CD14-positive monocyte (primary cell): ENCODE measurements at regions not wholly inside any gene's neighbourhood (a gene's known extent, or its start where the extent isn't known, plus 50 kb on each side); places are given as distances from the start of the nearest gene placed in this dataset.

Experiments used
- DNase-seq, 3 donors: peaks; one replicate each; pipeline ENCODE4 v3.0.0-alpha.2; 2011 to 2022
- H2AFZ ChIP-seq: 2 replicates; pipeline ENCODE4 v1.6.0; 2012; ENCODE audit warnings: mild to moderate bottlenecking, low read depth, low read length, inconsistent platforms; ENCODE audit not compliant: insufficient read depth, poor library complexity, severe bottlenecking
- H3K27ac ChIP-seq, 2 donors: 1 replicate in 1 of 2; 2 replicates in 1 of 2; pipeline ENCODE4 v1.5.1; 2012 to 2013; ENCODE audit warnings: low read length in 2 of 2, control low read depth in 1 of 2, inconsistent platforms in 1 of 2, low read depth in 1 of 2, mild to moderate bottlenecking in 1 of 2
- H3K27me3 ChIP-seq, 2 donors: one replicate each; pipeline versions ENCODE4 v1.6.0 to v1.6.1; 2011 to 2013; ENCODE audit warnings: low read length in 2 of 2; ENCODE audit not compliant: control insufficient read depth in 2 of 2, insufficient read depth in 2 of 2
- H3K36me3 ChIP-seq, 2 donors: replicated peaks in 1 of 2; 1 replicate in 1 of 2; 2 replicates in 1 of 2; pipeline versions ENCODE4 v1.5.1 to v1.6.1; 2012 to 2013; ENCODE audit warnings: low read length in 2 of 2, control low read depth in 1 of 2, inconsistent platforms in 1 of 2, mild to moderate bottlenecking in 1 of 2; ENCODE audit not compliant: insufficient read depth in 2 of 2, control insufficient read depth in 1 of 2
- H3K4me1 ChIP-seq, 2 donors: 1 replicate in 1 of 2; 2 replicates in 1 of 2; pipeline versions ENCODE4 v1.5.1 to v1.6.1; 2012 to 2013; ENCODE audit warnings: low read length in 2 of 2, control low read depth in 1 of 2, inconsistent platforms in 1 of 2, mild to moderate bottlenecking in 1 of 2, moderate library complexity in 1 of 2; ENCODE audit not compliant: insufficient read depth in 2 of 2, control insufficient read depth in 1 of 2
- H3K4me2 ChIP-seq: replicated peaks from 2 replicates; pipeline ENCODE3; 2012; ENCODE audit warnings: low read length, moderate library complexity, mild to moderate bottlenecking; ENCODE audit not compliant: poor library complexity, severe bottlenecking; ENCODE audit errors: extremely low read depth
- H3K4me3 ChIP-seq, 3 experiments: fragments of 200-600 bp in 1 of 3; sonication (generic) in 1 of 3; replicated peaks in 1 of 3; 1 replicate in 2 of 3; 2 replicates in 1 of 3; pipeline ENCODE4 v1.5.1; 2011 to 2013; ENCODE audit warnings: low read length in 3 of 3, mild to moderate bottlenecking in 3 of 3, control low read depth in 2 of 3, low read depth in 2 of 3, inconsistent platforms in 1 of 3, moderate library complexity in 1 of 3
- H3K79me2 ChIP-seq: 2 replicates; pipeline ENCODE4 v1.6.0; 2012; ENCODE audit warnings: mild to moderate bottlenecking, control low read depth, inconsistent platforms, low read length, moderate library complexity; ENCODE audit not compliant: insufficient read depth
- H3K9ac ChIP-seq: 2 replicates; pipeline ENCODE4 v1.6.0; 2017; ENCODE audit warnings: low read length, mild to moderate bottlenecking; ENCODE audit not compliant: insufficient read depth, poor library complexity, severe bottlenecking
- H3K9me3 ChIP-seq, 2 donors: replicated peaks in 1 of 2; 1 replicate in 1 of 2; 2 replicates in 1 of 2; pipeline versions ENCODE4 v1.5.1 to v1.6.1; 2012 to 2013; ENCODE audit warnings: low read length in 2 of 2, control low read depth in 1 of 2; ENCODE audit not compliant: control insufficient read depth in 1 of 2, insufficient read depth in 1 of 2
- H4K20me1 ChIP-seq: 2 replicates; pipeline ENCODE4 v1.6.0; 2012; ENCODE audit warnings: mild to moderate bottlenecking, low read length, control low read depth, moderate library complexity; ENCODE audit not compliant: insufficient read depth
- H3K27ac Mint-ChIP-seq, 7 donors: one replicate each; pipeline ENCODE4 v1.8.0; 2020; ENCODE audit warnings: mild to moderate bottlenecking in 7 of 7, mixed read lengths in 7 of 7, moderate library complexity in 6 of 7, inconsistent platforms in 2 of 7
- H3K27me3 Mint-ChIP-seq, 3 donors: one replicate each; pipeline ENCODE4 v1.8.0; 2021 to 2022; ENCODE audit warnings: low read depth in 3 of 3, mild to moderate bottlenecking in 3 of 3, mixed read lengths in 3 of 3, moderate library complexity in 3 of 3, inconsistent platforms in 1 of 3
- H3K36me3 Mint-ChIP-seq, 2 donors: one replicate each; pipeline ENCODE4 v1.8.0; 2020; ENCODE audit warnings: mixed read lengths in 2 of 2, inconsistent platforms in 1 of 2, mild to moderate bottlenecking in 1 of 2
- H3K4me1 Mint-ChIP-seq: one replicate; pipeline ENCODE4 v1.8.0; 2020; ENCODE audit warnings: mild to moderate bottlenecking, mixed read lengths
- H3K4me3 Mint-ChIP-seq, 2 donors: one replicate each; pipeline ENCODE4 v1.8.0; 2020; ENCODE audit warnings: mild to moderate bottlenecking in 2 of 2, mixed read lengths in 2 of 2, moderate library complexity in 1 of 2
- H3K9me3 Mint-ChIP-seq, 7 donors: one replicate each; pipeline ENCODE4 v1.8.0; 2020 to 2022; ENCODE audit warnings: mixed read lengths in 7 of 7, mild to moderate bottlenecking in 6 of 7, moderate library complexity in 6 of 7, inconsistent platforms in 2 of 7
- CTCF ChIP-seq: fragments of 200-600 bp; IDR thresholded peaks from one replicate; pipeline ENCODE4 v1.8.0; 2022; ENCODE audit warnings: antibody characterized with exemption, mild to moderate bottlenecking
- WGBS: methylation state at CpG from one replicate; pipeline ENCODE4 v1.1.5; 2013; ENCODE audit warnings: missing lambda C conversion rate; ENCODE audit not compliant: insufficient coverage; 5-methylcytosine and 5-hydroxymethylcytosine counted together
- intact Hi-C, 2 donors: fragments of 100-400 bp; cut with micrococcal nuclease; formaldehyde crosslinking; loops; one replicate each; pipeline versions ENCODE4 v1.15.0 to v1.15.1; 2023

GRCh38 chr6:51514748-51515402, 572.5 kb downstream of the PKHD1 start:
- WGBS = 100% methylated on average over 1 of the region's 1 CpG
- Mint-ChIP-seq H3K4me1 (no peaks in the 10 kb centered on the region), H3K27me3 (peaks cover 0 to 5% (median 0%) of the 10 kb centered on the region in 3 donors), H3K9me3 (peaks cover 0 to 4% (median 0%) of the 10 kb centered on the region in 7 donors), H3K36me3 (no peaks in the 10 kb centered on the region), H3K27ac (no peak overlapping the region), H3K4me3 (no peak overlapping the region)
- no peak overlapping the region for H3K27ac ChIP-seq
- no peaks in the 10 kb centered on the region for H3K27me3 ChIP-seq
- H3K4me2 ChIP-seq = no peak overlapping the region
- H3K4me1 ChIP-seq = no peaks in the 10 kb centered on the region
- no peak overlapping the region for H3K9ac ChIP-seq
- no peaks in the 10 kb centered on the region for H3K9me3 ChIP-seq
- DNase-seq = no peak
- no peak overlapping the region for H2AFZ ChIP-seq
- TF ChIP-seq CTCF = no peak
- intact Hi-C loops = no loop called here
- no peaks in the 10 kb centered on the region for H3K79me2 ChIP-seq
- no peaks in the 10 kb centered on the region for H3K36me3 ChIP-seq
- no peak overlapping the region for H3K4me3 ChIP-seq
- H4K20me1 ChIP-seq = no peaks in the 10 kb centered on the region

GRCh38 chr6:51526049-51526448, 561.4 kb downstream of the PKHD1 start:
- H3K4me1 ChIP-seq = no peaks in the 10 kb centered on the region
- no peaks in the 10 kb centered on the region for H3K79me2 ChIP-seq
- no peaks in the 10 kb centered on the region for H4K20me1 ChIP-seq
- no peaks in the 10 kb centered on the region for H3K4me1 Mint-ChIP-seq
- no peaks in the 10 kb centered on the region for H3K36me3 ChIP-seq
- H3K27ac ChIP-seq = no peak overlapping the region
- no peak overlapping the region for H3K4me3 Mint-ChIP-seq
- DNase-seq = no peak
- H2AFZ ChIP-seq = no peak overlapping the region
- no peak overlapping the region for H3K4me2 ChIP-seq
- TF ChIP-seq CTCF = no peak
- H3K4me3 ChIP-seq = no peak overlapping the region
- H3K27me3 ChIP-seq = no peaks in the 10 kb centered on the region
- H3K9ac ChIP-seq = no peak overlapping the region
- peaks cover 0 to 3% (median 0%) of the 10 kb centered on the region in 3 donors for H3K27me3 Mint-ChIP-seq
- H3K36me3 Mint-ChIP-seq = no peaks in the 10 kb centered on the region
- H3K9me3 Mint-ChIP-seq = peaks cover 0 to 6% (median 0%) of the 10 kb centered on the region in 7 donors
- H3K27ac Mint-ChIP-seq = no peak overlapping the region
- WGBS = no CpG with 5 or more reads among the region's 3 CpGs
- H3K9me3 ChIP-seq = no peaks in the 10 kb centered on the region
- intact Hi-C loops = no loop called here
